ENCODE measurements at regions not wholly inside any gene's neighbourhood (a gene's known extent, or its start where the extent isn't known, plus 50 kb on each side); places are given as distances from the start of the nearest gene placed in this dataset.

GRCh38 chr9:115992834-115993233 lies 160.8 kb upstream of the PAPPA start:
- Histone ChIP-seq H3K27me3 (replicated peaks; ENCODE audit: insufficient read depth) (no peaks in the 10 kb centered on the region), H3K4me1 (replicated peaks) (no peaks in the 10 kb centered on the region), H3K9me3 (no peaks in the 10 kb centered on the region), H3K27ac (no peak overlapping the region), H3K36me3 (no peaks in the 10 kb centered on the region), H3K4me3 (no peak overlapping the region)
- no peak for DNase-seq (ENCODE audit: low spot score)
- intact Hi-C loops (cut with DNase I), result no loop called here
- 80% methylated on average over 4 of the region's 4 CpGs for WGBS
- TF ChIP-seq POLR2AphosphoS5 (IDR thresholded peaks at IDR 0.05) (no peak), POLR2A (IDR thresholded peaks at IDR 0.05) (no peak)
- TF ChIP-seq, protein P1, sequence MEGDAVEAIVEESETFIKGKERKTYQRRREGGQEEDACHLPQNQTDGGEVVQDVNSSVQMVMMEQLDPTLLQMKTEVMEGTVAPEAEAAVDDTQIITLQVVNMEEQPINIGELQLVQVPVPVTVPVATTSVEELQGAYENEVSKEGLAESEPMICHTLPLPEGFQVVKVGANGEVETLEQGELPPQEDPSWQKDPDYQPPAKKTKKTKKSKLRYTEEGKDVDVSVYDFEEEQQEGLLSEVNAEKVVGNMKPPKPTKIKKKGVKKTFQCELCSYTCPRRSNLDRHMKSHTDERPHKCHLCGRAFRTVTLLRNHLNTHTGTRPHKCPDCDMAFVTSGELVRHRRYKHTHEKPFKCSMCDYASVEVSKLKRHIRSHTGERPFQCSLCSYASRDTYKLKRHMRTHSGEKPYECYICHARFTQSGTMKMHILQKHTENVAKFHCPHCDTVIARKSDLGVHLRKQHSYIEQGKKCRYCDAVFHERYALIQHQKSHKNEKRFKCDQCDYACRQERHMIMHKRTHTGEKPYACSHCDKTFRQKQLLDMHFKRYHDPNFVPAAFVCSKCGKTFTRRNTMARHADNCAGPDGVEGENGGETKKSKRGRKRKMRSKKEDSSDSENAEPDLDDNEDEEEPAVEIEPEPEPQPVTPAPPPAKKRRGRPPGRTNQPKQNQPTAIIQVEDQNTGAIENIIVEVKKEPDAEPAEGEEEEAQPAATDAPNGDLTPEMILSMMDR (IDR thresholded peaks at IDR 0.05), result no peak

- Histone ChIP-seq H3K9me3 (no peaks in the 10 kb centered on the region), H3K27me3 (replicated peaks; ENCODE audit: insufficient read depth) (no peaks in the 10 kb centered on the region), H3K36me3 (no peaks in the 10 kb centered on the region), H3K27ac (no peak overlapping the region), H3K4me1 (replicated peaks) (no peaks in the 10 kb centered on the region), H3K4me3 (no peak overlapping the region)
- 42% methylated on average over 1 of the region's 1 CpG for WGBS
- TF ChIP-seq POLR2AphosphoS5 (IDR thresholded peaks at IDR 0.05) (no peak), POLR2A (IDR thresholded peaks at IDR 0.05) (no peak)
- TF ChIP-seq, protein P1 (IDR thresholded peaks at IDR 0.05), result no peak
- intact Hi-C loops (cut with DNase I), result no loop called here
- no peak for DNase-seq (ENCODE audit: low spot score)
Measured at GRCh38 chr9:115997923-115998322, 155.7 kb upstream of the PAPPA start.

- H3K4me3 ChIP-seq, result no peak overlapping the region
- intact Hi-C loops (cut with DNase I), result no loop called here
- no peaks in the 10 kb centered on the region for H3K4me1 ChIP-seq (replicated peaks)
- H3K9me3 ChIP-seq, result no peaks in the 10 kb centered on the region
- no peaks in the 10 kb centered on the region for H3K27me3 ChIP-seq (replicated peaks; ENCODE audit: insufficient read depth)
- TF ChIP-seq POLR2A (IDR thresholded peaks at IDR 0.05) (no peak), POLR2AphosphoS5 (IDR thresholded peaks at IDR 0.05) (no peak)
- TF ChIP-seq, protein P1 (IDR thresholded peaks at IDR 0.05), result no peak
- DNase-seq (ENCODE audit: low spot score), result no peak
- no peak overlapping the region for H3K27ac ChIP-seq
- H3K36me3 ChIP-seq, result no peaks in the 10 kb centered on the region
Measured at GRCh38 chr9:115998666-115999065, 154.9 kb upstream of the PAPPA start.

DNA sequence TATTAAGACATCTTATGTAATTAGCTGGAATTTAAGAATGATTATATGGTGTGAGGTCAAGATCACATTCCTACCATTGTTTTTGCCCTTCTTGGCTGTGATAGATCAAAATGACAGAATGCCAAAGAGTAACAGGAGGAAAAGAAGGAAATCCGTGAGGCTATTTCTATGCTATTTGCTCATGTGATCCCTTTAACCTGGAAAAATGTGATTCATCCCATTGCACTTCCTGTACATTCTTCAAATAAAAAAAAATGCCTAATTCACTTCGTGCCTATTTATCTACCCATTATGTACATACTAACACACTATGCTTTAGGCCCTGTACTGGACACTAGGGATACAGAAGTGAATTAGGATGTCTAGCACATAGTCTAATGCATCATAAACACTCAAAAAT lies 154.1 kb upstream of the PAPPA start:
- Histone ChIP-seq H3K4me3 (no peak overlapping the region), H3K9me3 (no peaks in the 10 kb centered on the region), H3K27me3 (replicated peaks; ENCODE audit: insufficient read depth) (no peaks in the 10 kb centered on the region), H3K36me3 (no peaks in the 10 kb centered on the region), H3K27ac (no peak overlapping the region), H3K4me1 (replicated peaks) (no peaks in the 10 kb centered on the region)
- WGBS, result 71% methylated on average over 2 of the region's 2 CpGs
- TF ChIP-seq POLR2A (IDR thresholded peaks at IDR 0.05), result no peak
- no peak for TF ChIP-seq POLR2AphosphoS5 (IDR thresholded peaks at IDR 0.05)
- TF ChIP-seq, protein P1 (IDR thresholded peaks at IDR 0.05), result no peak
- intact Hi-C loops (cut with DNase I), result no loop called here
- DNase-seq (ENCODE audit: low spot score), result no peak

GRCh38 chr9:116000748-116001329 lies 152.8 kb upstream of the PAPPA start:
- Histone ChIP-seq H3K4me3 (no peak overlapping the region), H3K36me3 (no peaks in the 10 kb centered on the region), H3K9me3 (no peaks in the 10 kb centered on the region), H3K27me3 (replicated peaks; ENCODE audit: insufficient read depth) (no peaks in the 10 kb centered on the region), H3K27ac (no peak overlapping the region), H3K4me1 (replicated peaks) (no peaks in the 10 kb centered on the region)
- TF ChIP-seq, protein P1 (IDR thresholded peaks at IDR 0.05), result peak in 1 of 4 experiments; percentile 27
- no peak for TF ChIP-seq POLR2A (IDR thresholded peaks at IDR 0.05)
- WGBS, result 74% methylated on average over 4 of the region's 4 CpGs
- no peak for DNase-seq (ENCODE audit: low spot score)
- intact Hi-C loops (cut with DNase I), result no loop called here

Data from prostate gland (tissue), 2 donors.